IMR-90 (cell line): ENCODE measurements at regions not wholly inside any gene's neighbourhood (a gene's known extent, or its start where the extent isn't known, plus 50 kb on each side); places are given as distances from the start of the nearest gene placed in this dataset.

Experiments
- ATAC-seq: fragments of 200-7000 bp; cut with Tn5 transposase; 2 replicates; pipeline ENCODE4 v1.9.1; 2020; ENCODE audit warnings: low read depth, mild to moderate bottlenecking, moderate library complexity
- BruUV-seq: library from RNA; stranded (reverse); fragments of 400-500 nt; replicated peaks from 2 replicates; lab custom pipeline; 2021; lab: Mats Ljungman, UMichigan
- CTCF ChIA-PET: fragments of 300-600 bp; formaldehyde crosslinking; extraction: SDS; loops from one replicate; lab custom pipeline; 2021; ENCODE audit warnings: antibody characterized with exemption; lab: Yijun Ruan, JAX
- POLR2A ChIA-PET: fragments of 300-600 bp; sonication (Branson Sonifier 250); formaldehyde crosslinking; loops from one replicate; lab custom pipeline; 2022; ENCODE audit warnings: antibody characterized with exemption; ENCODE audit not compliant: unreplicated experiment; lab: Charles Lee
- DNase-seq: peaks from one replicate; pipeline ENCODE4 v3.0.0; 2013
- H2AFZ ChIP-seq: replicated peaks from 2 replicates; pipeline ENCODE3; 2013; ENCODE audit warnings: low read length, mild to moderate bottlenecking; ENCODE audit not compliant: poor library complexity
- H2AK5ac ChIP-seq: 2 replicates; pipeline ENCODE4 v1.6.1; 2013; ENCODE audit warnings: low read depth, low read length, inconsistent platforms
- H2AK9ac ChIP-seq: replicated peaks from 2 replicates; pipeline ENCODE3; 2013; ENCODE audit warnings: mild to moderate bottlenecking, low read depth, low read length, moderate library complexity; ENCODE audit not compliant: poor library complexity
- H2BK120ac ChIP-seq: 2 replicates; pipeline ENCODE4 v1.6.1; 2013; ENCODE audit warnings: low read depth, low read length, inconsistent platforms
- H2BK15ac ChIP-seq: 3 replicates; pipeline ENCODE4 v1.6.1; 2013; ENCODE audit warnings: low read depth, low read length, inconsistent platforms
- H2BK20ac ChIP-seq: 2 replicates; pipeline ENCODE4 v1.6.1; 2013; ENCODE audit warnings: low read depth, mild to moderate bottlenecking, inconsistent platforms, low read length, moderate library complexity
- H2BK5ac ChIP-seq: 2 replicates; pipeline ENCODE4 v1.6.1; 2013; ENCODE audit warnings: mild to moderate bottlenecking, low read depth, low read length, inconsistent platforms; ENCODE audit not compliant: poor library complexity, severe bottlenecking
- H3K14ac ChIP-seq: replicated peaks from 2 replicates; pipeline ENCODE4 v1.6.1; 2013; ENCODE audit warnings: low read depth, low read length, inconsistent platforms
- H3K18ac ChIP-seq: 2 replicates; pipeline ENCODE4 v1.6.1; 2013; ENCODE audit warnings: low read depth, low read length, control low read depth
- H3K23ac ChIP-seq: 2 replicates; pipeline ENCODE4 v1.6.1; 2013; ENCODE audit warnings: low read depth, low read length, inconsistent platforms
- H3K27ac ChIP-seq: 2 replicates; pipeline ENCODE4 v1.5.1; 2013; ENCODE audit warnings: mild to moderate bottlenecking, control low read depth, low read length; ENCODE audit not compliant: insufficient read depth
- H3K27me3 ChIP-seq: 2 replicates; pipeline ENCODE4 v1.6.1; 2013; ENCODE audit warnings: low read length; ENCODE audit not compliant: control insufficient read depth, insufficient read depth
- H3K36me3 ChIP-seq: 2 replicates; pipeline ENCODE4 v1.6.1; 2013; ENCODE audit warnings: low read length, mixed read lengths; ENCODE audit not compliant: control insufficient read depth, insufficient read depth
- H3K4ac ChIP-seq: 2 replicates; pipeline ENCODE4 v1.6.1; 2013; ENCODE audit warnings: low read depth, low read length, inconsistent platforms
- H3K4me1 ChIP-seq: 2 replicates; pipeline ENCODE4 v1.6.1; 2013; ENCODE audit warnings: low read length, mixed read lengths; ENCODE audit not compliant: control insufficient read depth, insufficient read depth
- H3K4me2 ChIP-seq: 2 replicates; pipeline ENCODE4 v1.6.1; 2013; ENCODE audit warnings: low read depth, mild to moderate bottlenecking, control low read depth, low read length, moderate library complexity
- H3K4me3 ChIP-seq: 2 replicates; pipeline ENCODE4 v1.5.1; 2013; ENCODE audit warnings: low read depth, mild to moderate bottlenecking, control low read depth, low read length, moderate library complexity; ENCODE audit not compliant: insufficient read depth
- H3K56ac ChIP-seq: 2 replicates; pipeline ENCODE4 v1.6.1; 2013; ENCODE audit warnings: low read length, inconsistent platforms; ENCODE audit not compliant: insufficient read depth; ENCODE audit errors: extremely low read depth
- H3K79me1 ChIP-seq, 2 experiments: 2 replicates each; pipeline ENCODE4 v1.6.1; 2013; ENCODE audit warnings: low read length in 2 of 2, inconsistent platforms in 1 of 2, low read depth in 1 of 2
- H3K9ac ChIP-seq: 2 replicates; pipeline ENCODE4 v1.6.1; 2013; ENCODE audit warnings: low read depth, low read length, control low read depth
- H3K9me1 ChIP-seq: 2 replicates; pipeline ENCODE4 v1.6.1; 2013; ENCODE audit warnings: low read length, inconsistent platforms; ENCODE audit not compliant: insufficient read depth
- H3K9me3 ChIP-seq: 2 replicates; pipeline ENCODE4 v1.6.1; 2013; ENCODE audit warnings: low read length; ENCODE audit not compliant: control insufficient read depth, insufficient read depth
- H4K20me1 ChIP-seq: 2 replicates; pipeline ENCODE4 v1.6.1; 2013; ENCODE audit warnings: low read length, inconsistent platforms; ENCODE audit not compliant: insufficient read depth
- H4K5ac ChIP-seq: 2 replicates; pipeline ENCODE4 v1.6.1; 2013; ENCODE audit warnings: mild to moderate bottlenecking, low read depth, low read length, control low read depth
- H4K8ac ChIP-seq, 2 experiments: 2 replicates each; pipeline ENCODE4 v1.6.1; 2013; ENCODE audit warnings: low read depth in 2 of 2, low read length in 2 of 2, control low read depth in 1 of 2, inconsistent platforms in 1 of 2
- H4K91ac ChIP-seq: 2 replicates; pipeline ENCODE4 v1.6.1; 2013; ENCODE audit warnings: low read depth, low read length, inconsistent platforms; ENCODE audit not compliant: insufficient read depth
- BHLHE40 ChIP-seq: fragments of 150-350 bp; IDR thresholded peaks from 2 replicates; pipeline ENCODE4 v1.6.1; 2016; ENCODE audit warnings: mild to moderate bottlenecking, low read depth, low read length
- CEBPB ChIP-seq: IDR thresholded peaks from 2 replicates; pipeline ENCODE4 v1.6.1; 2012; ENCODE audit warnings: low read depth, low read length, improper control_type of control experiment
- CHD1 ChIP-seq: IDR thresholded peaks from 2 replicates; pipeline ENCODE4 v1.6.1; 2012; ENCODE audit warnings: low read depth, low read length, improper control_type of control experiment
- FOS ChIP-seq: fragments of 150-350 bp; IDR thresholded peaks from 2 replicates; pipeline ENCODE4 v1.6.1; 2016; ENCODE audit warnings: low read depth, low read length
- MAFK ChIP-seq: IDR thresholded peaks from 2 replicates; pipeline ENCODE4 v1.6.1; 2012; ENCODE audit warnings: low read depth, low read length, improper control_type of control experiment
- MAZ ChIP-seq: IDR thresholded peaks from 2 replicates; pipeline ENCODE4 v1.6.1; 2012; ENCODE audit warnings: low read depth, mild to moderate bottlenecking, low read length, improper control_type of control experiment, moderate library complexity, borderline replicate concordance
- MXI1 ChIP-seq: IDR thresholded peaks from 2 replicates; pipeline ENCODE4 v1.6.1; 2012; ENCODE audit warnings: low read depth, mild to moderate bottlenecking, low read length, moderate library complexity, borderline replicate concordance
- NFE2L2 ChIP-seq: fragments of 150-350 bp; IDR thresholded peaks from 2 replicates; pipeline ENCODE4 v1.6.1; 2016; ENCODE audit warnings: low read depth, mild to moderate bottlenecking, low read length
- POLR2A ChIP-seq: IDR thresholded peaks from 2 replicates; pipeline ENCODE4 v1.6.1; 2012; ENCODE audit warnings: mild to moderate bottlenecking, low read depth, low read length
- RAD21 ChIP-seq: IDR thresholded peaks from 2 replicates; pipeline ENCODE4 v1.6.1; 2012; ENCODE audit warnings: low read length, improper control_type of control experiment
- RCOR1 ChIP-seq: IDR thresholded peaks from 2 replicates; pipeline ENCODE4 v1.6.1; 2012; ENCODE audit warnings: mild to moderate bottlenecking, low read length, improper control_type of control experiment; ENCODE audit not compliant: insufficient replicate concordance
- RFX5 ChIP-seq: IDR thresholded peaks from 2 replicates; pipeline ENCODE4 v1.8.0; 2012; ENCODE audit warnings: low read depth, mild to moderate bottlenecking, low read length, moderate library complexity
- SMC3 ChIP-seq: fragments of 150-350 bp; IDR thresholded peaks from 2 replicates; pipeline ENCODE4 v1.6.1; 2016; ENCODE audit warnings: low read depth, mild to moderate bottlenecking, antibody characterized with exemption, low read length, moderate library complexity
- WGBS, 2 experiments: methylation state at CpG; one replicate each; pipeline versions ENCODE4 v1.1.5 to v1.1.7; 2013; ENCODE audit warnings: missing lambda C conversion rate in 2 of 2; ENCODE audit not compliant: insufficient read length in 1 of 2; ENCODE audit errors: extremely low coverage in 2 of 2; 5-methylcytosine and 5-hydroxymethylcytosine counted together
- dilution Hi-C: fragments of 300-500 bp; cut with HindIII; formaldehyde crosslinking; loops from one replicate; pipeline ENCODE4 v1.14.3; 2018; ENCODE audit warnings: low sequenced_read_pairs; ENCODE audit not compliant: unreplicated experiment
- in situ Hi-C: fragments of 300-500 bp; cut with MboI; formaldehyde crosslinking; loops from 3 replicates; pipeline ENCODE4 v1.14.3; 2019; ENCODE audit warnings: low sequenced_read_pairs, inconsistent platforms, mixed read lengths
- intact Hi-C: fragments of 100-400 bp; cut with micrococcal nuclease; formaldehyde crosslinking; loops from 2 replicates; pipeline ENCODE4 v1.10.0; 2022
- TF ChIP-seq, protein P1 (sequence below): conservative IDR thresholded peaks from 2 replicates; pipeline ENCODE4 v1.5.1; 2012; ENCODE audit warnings: mild to moderate bottlenecking, low read depth, low read length, improper control_type of control experiment
- TF ChIP-seq, protein P2 (sequence below): fragments of 150-350 bp; IDR thresholded peaks from 2 replicates; pipeline ENCODE4 v1.6.1; 2017; ENCODE audit warnings: mild to moderate bottlenecking, antibody characterized with exemption, low read length, low read depth
- TF ChIP-seq, protein P3 (sequence below): fragments of 150-350 bp; IDR thresholded peaks from 2 replicates; pipeline ENCODE4 v1.6.1; 2016; ENCODE audit warnings: low read depth, mild to moderate bottlenecking, low read length, moderate library complexity, borderline replicate concordance

DNA sequence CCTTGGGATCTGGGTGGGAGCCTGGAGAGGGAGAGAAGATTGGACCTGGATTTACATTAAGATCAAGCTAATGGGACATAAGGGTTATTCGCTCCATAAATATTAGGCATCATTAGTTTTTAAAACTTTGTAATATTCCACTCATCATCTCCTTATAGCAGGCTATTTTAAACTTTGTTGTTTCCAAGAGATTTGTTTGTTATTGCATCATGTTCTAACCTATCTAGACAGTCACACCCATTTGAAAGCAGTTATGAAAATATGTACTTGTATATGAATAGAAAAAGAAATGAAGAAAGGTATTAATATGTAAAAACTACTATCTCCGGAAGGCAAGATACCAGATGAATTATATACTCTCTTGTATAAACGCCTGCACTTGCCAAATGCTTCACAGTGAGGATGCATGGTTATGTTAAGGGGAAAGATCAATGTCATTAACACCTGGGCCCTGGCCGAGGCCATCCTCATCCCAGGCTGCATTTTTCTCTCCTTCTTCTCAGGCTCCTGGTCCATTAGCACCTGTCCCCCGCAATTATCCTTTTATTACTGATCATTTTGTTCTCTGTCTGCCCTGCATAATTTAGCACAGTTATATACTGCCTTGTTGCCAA, 468.2 kb downstream of the MATN1 start:
- TF ChIP-seq MAFK (no peak), CEBPB (no peak), FOS (no peak), CHD1 (no peak), RFX5 (no peak), SMC3 (no peak), NFE2L2 (no peak), MAZ (no peak), MXI1 (no peak), BHLHE40 (no peak), RAD21 (no peak), RCOR1 (no peak), POLR2A (no peak)
- TF ChIP-seq, protein P1, sequence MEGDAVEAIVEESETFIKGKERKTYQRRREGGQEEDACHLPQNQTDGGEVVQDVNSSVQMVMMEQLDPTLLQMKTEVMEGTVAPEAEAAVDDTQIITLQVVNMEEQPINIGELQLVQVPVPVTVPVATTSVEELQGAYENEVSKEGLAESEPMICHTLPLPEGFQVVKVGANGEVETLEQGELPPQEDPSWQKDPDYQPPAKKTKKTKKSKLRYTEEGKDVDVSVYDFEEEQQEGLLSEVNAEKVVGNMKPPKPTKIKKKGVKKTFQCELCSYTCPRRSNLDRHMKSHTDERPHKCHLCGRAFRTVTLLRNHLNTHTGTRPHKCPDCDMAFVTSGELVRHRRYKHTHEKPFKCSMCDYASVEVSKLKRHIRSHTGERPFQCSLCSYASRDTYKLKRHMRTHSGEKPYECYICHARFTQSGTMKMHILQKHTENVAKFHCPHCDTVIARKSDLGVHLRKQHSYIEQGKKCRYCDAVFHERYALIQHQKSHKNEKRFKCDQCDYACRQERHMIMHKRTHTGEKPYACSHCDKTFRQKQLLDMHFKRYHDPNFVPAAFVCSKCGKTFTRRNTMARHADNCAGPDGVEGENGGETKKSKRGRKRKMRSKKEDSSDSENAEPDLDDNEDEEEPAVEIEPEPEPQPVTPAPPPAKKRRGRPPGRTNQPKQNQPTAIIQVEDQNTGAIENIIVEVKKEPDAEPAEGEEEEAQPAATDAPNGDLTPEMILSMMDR: no peak
- TF ChIP-seq, protein P2, sequence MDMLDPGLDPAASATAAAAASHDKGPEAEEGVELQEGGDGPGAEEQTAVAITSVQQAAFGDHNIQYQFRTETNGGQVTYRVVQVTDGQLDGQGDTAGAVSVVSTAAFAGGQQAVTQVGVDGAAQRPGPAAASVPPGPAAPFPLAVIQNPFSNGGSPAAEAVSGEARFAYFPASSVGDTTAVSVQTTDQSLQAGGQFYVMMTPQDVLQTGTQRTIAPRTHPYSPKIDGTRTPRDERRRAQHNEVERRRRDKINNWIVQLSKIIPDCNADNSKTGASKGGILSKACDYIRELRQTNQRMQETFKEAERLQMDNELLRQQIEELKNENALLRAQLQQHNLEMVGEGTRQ: no peak
- TF ChIP-seq, protein P3, sequence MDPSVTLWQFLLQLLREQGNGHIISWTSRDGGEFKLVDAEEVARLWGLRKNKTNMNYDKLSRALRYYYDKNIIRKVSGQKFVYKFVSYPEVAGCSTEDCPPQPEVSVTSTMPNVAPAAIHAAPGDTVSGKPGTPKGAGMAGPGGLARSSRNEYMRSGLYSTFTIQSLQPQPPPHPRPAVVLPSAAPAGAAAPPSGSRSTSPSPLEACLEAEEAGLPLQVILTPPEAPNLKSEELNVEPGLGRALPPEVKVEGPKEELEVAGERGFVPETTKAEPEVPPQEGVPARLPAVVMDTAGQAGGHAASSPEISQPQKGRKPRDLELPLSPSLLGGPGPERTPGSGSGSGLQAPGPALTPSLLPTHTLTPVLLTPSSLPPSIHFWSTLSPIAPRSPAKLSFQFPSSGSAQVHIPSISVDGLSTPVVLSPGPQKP: no peak
- no peak overlapping the region for H2BK5ac ChIP-seq
- no peak overlapping the region for H3K9ac ChIP-seq
- no peak overlapping the region for H2AFZ ChIP-seq
- dilution Hi-C loops (no loop called here), intact Hi-C loops (no loop called here), in situ Hi-C loops (no loop called here)
- H3K9me3 ChIP-seq: no peaks in the 10 kb centered on the region
- no peaks in the 10 kb centered on the region; the same call in 1 of the 2 replicates for H3K9me1 ChIP-seq
- H3K27ac ChIP-seq: no peak overlapping the region
- no peak overlapping the region for H3K56ac ChIP-seq
- no peak for ATAC-seq
- H4K8ac ChIP-seq: no peak overlapping the region
- WGBS, 2 experiments: no CpG with 5 or more reads among the region's 5 CpGs
- H3K14ac ChIP-seq: no peak overlapping the region
- no peak overlapping the region for H3K18ac ChIP-seq
- H2BK20ac ChIP-seq: no peak overlapping the region
- CTCF ChIA-PET: no interaction called here
- no peaks in the 10 kb centered on the region for H3K4me1 ChIP-seq
- no peak overlapping the region for H2BK15ac ChIP-seq
- H2AK9ac ChIP-seq: no peak overlapping the region
- no peak overlapping the region for H3K4me2 ChIP-seq
- H4K20me1 ChIP-seq: no peaks in the 10 kb centered on the region
- H4K91ac ChIP-seq: no peak overlapping the region
- H2AK5ac ChIP-seq: no peak overlapping the region
- POLR2A ChIA-PET: no interaction called here
- H2BK120ac ChIP-seq: no peak overlapping the region
- no TSS peak for BruUV-seq
- no peaks in the 10 kb centered on the region for H3K27me3 ChIP-seq
- H3K4ac ChIP-seq: no peak overlapping the region
- H3K23ac ChIP-seq: no peak overlapping the region
- no peak for DNase-seq
- H3K4me3 ChIP-seq: no peak overlapping the region
- no peaks in the 10 kb centered on the region for H3K36me3 ChIP-seq
- H4K5ac ChIP-seq: no peak overlapping the region
- no peaks in the 10 kb centered on the region for H3K79me1 ChIP-seq
